Chondrocyte (in vitro differentiated cells): ENCODE measurements at regions not wholly inside any gene's neighbourhood (a gene's known extent, or its start where the extent isn't known, plus 50 kb on each side); places are given as distances from the start of the nearest gene placed in this dataset.

Experiments used
- DNase-seq: peaks from one replicate; pipeline ENCODE4 v3.0.0; 2021; ENCODE audit warnings: mixed read lengths, low spot score
- H3K27ac Mint-ChIP-seq: one replicate; pipeline ENCODE4 v1.8.0; 2021; ENCODE audit warnings: mild to moderate bottlenecking, moderate library complexity, mixed read lengths; ENCODE audit not compliant: unreplicated experiment
- H3K27me3 Mint-ChIP-seq: 2 replicates; pipeline ENCODE4 v1.8.0; 2021; ENCODE audit warnings: low read depth, mixed read lengths
- H3K36me3 Mint-ChIP-seq: 2 replicates; pipeline ENCODE4 v1.8.0; 2021; ENCODE audit warnings: low read depth, mixed read lengths
- H3K4me1 Mint-ChIP-seq: 2 replicates; pipeline ENCODE4 v1.8.0; 2021; ENCODE audit warnings: low read depth, mild to moderate bottlenecking, mixed read lengths
- H3K4me3 Mint-ChIP-seq: one replicate; pipeline ENCODE4 v1.8.0; 2021; ENCODE audit warnings: mild to moderate bottlenecking, moderate library complexity, mixed read lengths; ENCODE audit not compliant: unreplicated experiment
- H3K9me3 Mint-ChIP-seq: 2 replicates; pipeline ENCODE4 v1.8.0; 2021; ENCODE audit warnings: low read depth, mixed read lengths
- CTCF ChIP-seq: fragments of 200-600 bp; sonication (generic); IDR thresholded peaks from 2 replicates; pipeline ENCODE4 v1.5.0; 2021; ENCODE audit warnings: antibody characterized with exemption, mild to moderate bottlenecking, moderate library complexity

GRCh38 chr10:2380218-2380617, 642.9 kb upstream of the ADARB2 start:
- Mint-ChIP-seq H3K36me3 (peaks cover 4% of the 10 kb centered on the region), H3K27ac (no peak overlapping the region), H3K27me3 (peaks cover 8% of the 10 kb centered on the region), H3K4me3 (no peak overlapping the region), H3K9me3 (peaks cover 10% of the 10 kb centered on the region), H3K4me1 (no peaks in the 10 kb centered on the region)
- DNase-seq: no peak
- no peak for TF ChIP-seq CTCF

GRCh38 chr10:2367083-2367482, 629.8 kb upstream of the ADARB2 start:
- H3K27me3 Mint-ChIP-seq: peaks cover 7% of the 10 kb centered on the region
- H3K27ac Mint-ChIP-seq: no peak overlapping the region
- H3K4me3 Mint-ChIP-seq: no peak overlapping the region
- no peak for DNase-seq
- TF ChIP-seq CTCF: no peak
- H3K9me3 Mint-ChIP-seq: peaks cover 19% of the 10 kb centered on the region
- H3K36me3 Mint-ChIP-seq: peaks cover 10% of the 10 kb centered on the region
- no peaks in the 10 kb centered on the region for H3K4me1 Mint-ChIP-seq

- TF ChIP-seq CTCF: no peak
- no peak for DNase-seq
- Mint-ChIP-seq H3K27ac (no peak overlapping the region), H3K4me3 (no peak overlapping the region), H3K27me3 (peaks cover 8% of the 10 kb centered on the region), H3K36me3 (peaks cover 8% of the 10 kb centered on the region), H3K4me1 (no peaks in the 10 kb centered on the region), H3K9me3 (peaks cover 16% of the 10 kb centered on the region)
Measured at GRCh38 chr10:2366264-2366931, 629.1 kb upstream of the ADARB2 start.

GRCh38 chr10:2362331-2362730, 625.0 kb upstream of the ADARB2 start:
- DNase-seq: no peak
- Mint-ChIP-seq H3K36me3 (no peaks in the 10 kb centered on the region), H3K4me1 (no peaks in the 10 kb centered on the region), H3K4me3 (no peak overlapping the region), H3K27me3 (peaks cover 5% of the 10 kb centered on the region), H3K9me3 (no peaks in the 10 kb centered on the region), H3K27ac (no peak overlapping the region)
- no peak for TF ChIP-seq CTCF

GRCh38 chr10:2358586-2358985, 621.3 kb upstream of the ADARB2 start:
- H3K27me3 Mint-ChIP-seq: peaks cover 2% of the 10 kb centered on the region
- no peaks in the 10 kb centered on the region for H3K36me3 Mint-ChIP-seq
- H3K27ac Mint-ChIP-seq: no peak overlapping the region
- TF ChIP-seq CTCF: no peak
- no peak for DNase-seq
- no peaks in the 10 kb centered on the region for H3K9me3 Mint-ChIP-seq
- H3K4me1 Mint-ChIP-seq: no peaks in the 10 kb centered on the region
- H3K4me3 Mint-ChIP-seq: no peak overlapping the region
